ENCODE measurements at regions not wholly inside any gene's neighbourhood (a gene's known extent, or its start where the extent isn't known, plus 50 kb on each side); places are given as distances from the start of the nearest gene placed in this dataset.

GRCh38 chr2:38441346-38441745, 64.3 kb upstream of the ATL2 start:
- DNase-seq (ENCODE audit: low read depth): no peak
- no peak overlapping the region for H3K4me3 ChIP-seq (ENCODE audit: low read length)
- TF ChIP-seq CTCF (conservative IDR thresholded peaks at IDR 0.05; ENCODE audit: low read length): no peak

- TF ChIP-seq CTCF (conservative IDR thresholded peaks at IDR 0.05; ENCODE audit: low read length): no peak
- no peak overlapping the region for H3K4me3 ChIP-seq (ENCODE audit: low read length)
- no peak for DNase-seq (ENCODE audit: low read depth)
Measured at GRCh38 chr2:38440655-38441054, 63.6 kb upstream of the ATL2 start.

GRCh38 chr2:38439863-38440262, 62.8 kb upstream of the ATL2 start:
- no peak for DNase-seq (ENCODE audit: low read depth)
- no peak for TF ChIP-seq CTCF (conservative IDR thresholded peaks at IDR 0.05; ENCODE audit: low read length)
- H3K4me3 ChIP-seq (ENCODE audit: low read length): no peak overlapping the region

- no peak overlapping the region for H3K4me3 ChIP-seq (ENCODE audit: low read length)
- no peak for TF ChIP-seq CTCF (conservative IDR thresholded peaks at IDR 0.05; ENCODE audit: low read length)
- DNase-seq (ENCODE audit: low read depth): no peak
Measured at GRCh38 chr2:38438883-38439612, 62.0 kb upstream of the ATL2 start.

- TF ChIP-seq CTCF (conservative IDR thresholded peaks at IDR 0.05; ENCODE audit: low read length): no peak
- no peak for DNase-seq (ENCODE audit: low read depth)
- no peak overlapping the region for H3K4me3 ChIP-seq (ENCODE audit: low read length)
Measured at GRCh38 chr2:38438133-38438882, 61.2 kb upstream of the ATL2 start.

GRCh38 chr2:38436227-38436664, 59.2 kb upstream of the ATL2 start:
- no peak for DNase-seq (ENCODE audit: low read depth)
- no peak for TF ChIP-seq CTCF (conservative IDR thresholded peaks at IDR 0.05; ENCODE audit: low read length)
- H3K4me3 ChIP-seq (ENCODE audit: low read length): no peak overlapping the region

- DNase-seq (ENCODE audit: low read depth): no peak
- TF ChIP-seq CTCF (conservative IDR thresholded peaks at IDR 0.05; ENCODE audit: low read length): no peak
Measured at GRCh38 chr2:38435775-38436174, 58.7 kb upstream of the ATL2 start.

More at GRCh38 chr2:38435775-38436174, 58.7 kb upstream of the ATL2 start:
- no peak overlapping the region for H3K4me3 ChIP-seq (ENCODE audit: low read length)

All from AG10803 (cell line).